K562 (cell line): ENCODE measurements at regions not wholly inside any gene's neighbourhood (a gene's known extent, or its start where the extent isn't known, plus 50 kb on each side); places are given as distances from the start of the nearest gene placed in this dataset.

Source experiments
- ATAC-seq: fragments of 200-7000 bp; cut with Tn5 transposase; 3 replicates; pipeline ENCODE4 v1.9.1; 2020; ENCODE audit warnings: moderate library complexity
- BruUV-seq: library from RNA; stranded (reverse); fragments of 400-500 nt; replicated peaks from 2 replicates; lab custom pipeline; 2021; lab: Mats Ljungman, UMichigan
- CTCF ChIA-PET: fragments of 300-600 bp; formaldehyde crosslinking; extraction: SDS; loops from one replicate; lab custom pipeline; 2021; ENCODE audit warnings: low intra/inter-chr PET ratio; lab: Yijun Ruan, JAX
- POLR2A ChIA-PET: fragments of 300-600, 350-650 bp; sonication (Branson Sonifier 250); formaldehyde crosslinking; extraction: SDS; loops from one replicate; lab custom pipeline; 2021; ENCODE audit warnings: antibody characterized with exemption, inconsistent platforms; lab: Yijun Ruan, JAX
- DNase-seq, 4 experiments: peaks; one replicate each; pipeline versions ENCODE4 v3.0.0 to v3.0.0-alpha.2; 2011 to 2018; ENCODE audit warnings: low spot score in 3 of 4, mixed read lengths in 3 of 4; ENCODE audit errors: extremely low read depth in 1 of 4
- FAIRE-seq: peaks from 2 replicates; lab custom pipeline; 2011; peaks lifted over from hg19 to GRCh38; lab: Jason Lieb, UNC
- H2AFZ ChIP-seq: 2 replicates; pipeline ENCODE4 v1.6.0; 2011; ENCODE audit warnings: low read depth, low read length, control low read depth, inconsistent platforms
- H3K27ac ChIP-seq: fragments of 200-600 bp; 3 replicates; pipeline ENCODE4 v1.8.0; 2011; ENCODE audit warnings: low read depth, mild to moderate bottlenecking, control low read depth, inconsistent platforms, low read length, moderate library complexity, mixed read lengths; ENCODE audit errors: extremely low read depth
- H3K27me3 ChIP-seq, 2 experiments: fragments of 300-600 bp in 1 of 2; 2 replicates in 1 of 2; 3 replicates in 1 of 2; pipeline versions ENCODE4 v1.6.0 to v1.8.0; 2011; ENCODE audit warnings: inconsistent platforms in 2 of 2, low read length in 2 of 2, mild to moderate bottlenecking in 1 of 2, mixed read lengths in 1 of 2, moderate library complexity in 1 of 2; ENCODE audit not compliant: control insufficient read depth in 2 of 2, insufficient read depth in 2 of 2
- H3K36me3 ChIP-seq: fragments of 300-600 bp; 3 replicates; pipeline ENCODE4 v1.8.0; 2011; ENCODE audit warnings: mild to moderate bottlenecking, low read length, inconsistent platforms; ENCODE audit not compliant: control insufficient read depth, insufficient read depth
- H3K4me1 ChIP-seq, 2 experiments: fragments of 200-600 bp in 1 of 2; replicated peaks in 1 of 2; 2 replicates in 1 of 2; 3 replicates in 1 of 2; pipeline versions ENCODE4 v1.5.1 to v1.8.0; 2011; ENCODE audit warnings: inconsistent platforms in 2 of 2, low read length in 2 of 2, mild to moderate bottlenecking in 1 of 2, mixed read lengths in 1 of 2, moderate library complexity in 1 of 2; ENCODE audit not compliant: control insufficient read depth in 2 of 2, insufficient read depth in 2 of 2
- H3K4me2 ChIP-seq: 2 replicates; pipeline ENCODE4 v1.6.1; 2011; ENCODE audit warnings: low read length, control low read depth, inconsistent platforms, mixed read lengths; ENCODE audit not compliant: insufficient read depth
- H3K4me3 ChIP-seq: fragments of 200-600 bp; sonication (generic), shearing (Covaris generic); 2 replicates; pipeline ENCODE4 v1.5.1; 2016; ENCODE audit warnings: control low read depth, inconsistent platforms
- H3K79me2 ChIP-seq: fragments of 200-600 bp; 3 replicates; pipeline ENCODE4 v1.8.0; 2011; ENCODE audit warnings: low read length, inconsistent platforms; ENCODE audit not compliant: control insufficient read depth, insufficient read depth
- H3K9ac ChIP-seq, 2 experiments: 2 replicates each; pipeline versions ENCODE4 v1.6.0 to v1.6.1; 2011; ENCODE audit warnings: low read depth in 2 of 2, low read length in 2 of 2, control low read depth in 1 of 2, inconsistent platforms in 1 of 2, mild to moderate bottlenecking in 1 of 2, mixed read lengths in 1 of 2; ENCODE audit not compliant: insufficient read depth in 1 of 2
- H3K9me1 ChIP-seq: one replicate; pipeline ENCODE4 v1.6.0; 2011; ENCODE audit warnings: inconsistent platforms, mild to moderate bottlenecking, low read length, moderate library complexity; ENCODE audit not compliant: control insufficient read depth, insufficient read depth
- H3K9me3 ChIP-seq: replicated peaks from 2 replicates; pipeline ENCODE4 v1.5.1; 2011; ENCODE audit warnings: low read depth, low read length, inconsistent platforms; ENCODE audit not compliant: control insufficient read depth, insufficient read depth
- H4K20me1 ChIP-seq: replicated peaks from 2 replicates; pipeline ENCODE4 v1.6.1; 2011; ENCODE audit warnings: low read length, inconsistent platforms, mixed read lengths; ENCODE audit not compliant: control insufficient read depth, insufficient read depth
- BACH1 ChIP-seq: fragments of 200-800 bp; sonication (Bioruptor generic); IDR thresholded peaks from 2 replicates; pipeline ENCODE4 v1.6.1; 2016; ENCODE audit warnings: missing genetic modification characterization, missing compliant biosample characterization
- COPS2 ChIP-seq: fragments of 450-650 bp; conservative IDR thresholded peaks from 2 replicates; pipeline ENCODE4 v1.6.1; 2016; ENCODE audit warnings: mild to moderate bottlenecking, moderate library complexity
- MTA2 ChIP-seq: fragments of 450-650 bp; IDR thresholded peaks from 2 replicates; pipeline ENCODE4 v1.6.1; 2016; ENCODE audit warnings: low read depth
- RBM25 ChIP-seq: fragments of 200-400 bp; formaldehyde crosslinking; IDR thresholded peaks from 2 replicates; pipeline ENCODE4 v1.6.1; 2018; ENCODE audit warnings: low read length, low read depth, moderate library complexity; ENCODE audit not compliant: severe bottlenecking
- TCF3 ChIP-seq: sonication (generic); formaldehyde crosslinking; IDR thresholded peaks from 2 replicates; pipeline ENCODE4 v1.4.0; 2020; ENCODE audit warnings: mild to moderate bottlenecking, missing genetic modification reagents
- ZNF175 ChIP-seq: fragments of 200-800 bp; sonication (Bioruptor generic); IDR thresholded peaks from 2 replicates; pipeline ENCODE4 v1.6.1; 2016; ENCODE audit warnings: low read depth, mild to moderate bottlenecking, missing genetic modification characterization, missing compliant biosample characterization
- WGBS: fragments of 100-300 bp; shearing (Covaris generic); methylation state at CpG from one replicate; pipeline ENCODE4 v1.1.6; 2016; ENCODE audit warnings: low coverage, mixed read lengths; ENCODE audit not compliant: insufficient coverage; ENCODE audit errors: missing lambda C conversion rate; 5-methylcytosine and 5-hydroxymethylcytosine counted together
- in situ Hi-C: fragments of 300-500 bp; cut with MboI; formaldehyde crosslinking; loops from 4 replicates; pipeline ENCODE4 v1.15.0; 2018; ENCODE audit warnings: inconsistent platforms, mixed read lengths
- intact Hi-C: fragments of 100-400 bp; cut with micrococcal nuclease; formaldehyde crosslinking; loops from 2 replicates; pipeline ENCODE4 v1.14.2; 2022
- TF ChIP-seq, protein P1 (sequence below): sonication (generic); formaldehyde crosslinking; IDR thresholded peaks from 2 replicates; pipeline ENCODE4 v1.4.0; 2020; ENCODE audit warnings: mild to moderate bottlenecking, missing genetic modification reagents
- TF ChIP-seq, protein P2 (sequence below): IDR thresholded peaks from 2 replicates; pipeline ENCODE4 v1.6.1; 2012; ENCODE audit warnings: low read depth, low read length, improper control_type of control experiment, borderline replicate concordance

DNA sequence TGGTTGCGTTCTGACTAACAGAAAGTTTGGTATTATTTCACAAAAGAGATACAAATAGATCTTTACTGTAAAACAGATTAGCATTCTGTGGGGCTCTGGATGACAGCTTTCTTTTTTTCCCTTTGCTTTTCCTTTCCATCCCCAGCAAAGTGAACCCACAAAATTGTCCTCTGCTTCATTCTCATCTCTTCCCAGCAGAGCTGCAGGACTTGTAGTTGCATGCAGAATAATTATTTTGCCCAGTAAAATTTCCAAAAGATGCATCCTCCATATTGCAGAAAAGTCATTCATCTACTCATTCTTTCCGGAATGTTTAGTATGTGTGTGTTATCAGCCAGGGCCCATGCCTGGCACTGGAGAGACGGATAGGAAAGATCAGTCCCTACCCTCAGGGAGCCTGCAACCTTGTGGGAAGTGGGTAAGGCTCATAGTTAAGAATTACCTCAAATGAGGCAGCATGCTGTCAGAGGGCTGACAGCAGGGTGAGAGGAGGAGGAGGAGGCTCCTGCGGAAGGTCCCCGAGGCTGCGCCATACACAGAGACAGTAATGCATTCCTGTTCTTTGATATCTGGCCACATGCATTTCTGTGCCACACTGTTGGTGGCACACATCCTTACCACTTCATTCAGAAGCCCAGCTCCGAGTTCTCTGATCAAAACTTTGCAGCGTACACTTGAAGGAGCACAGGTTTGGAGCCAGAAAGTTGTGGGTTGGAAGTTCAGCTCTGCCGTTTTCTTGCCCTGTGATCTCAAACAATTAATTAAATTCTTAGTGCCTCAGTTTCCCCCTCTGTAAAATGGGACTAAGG, 225.4 kb downstream of the MYCN start:
- TF ChIP-seq, protein P1, sequence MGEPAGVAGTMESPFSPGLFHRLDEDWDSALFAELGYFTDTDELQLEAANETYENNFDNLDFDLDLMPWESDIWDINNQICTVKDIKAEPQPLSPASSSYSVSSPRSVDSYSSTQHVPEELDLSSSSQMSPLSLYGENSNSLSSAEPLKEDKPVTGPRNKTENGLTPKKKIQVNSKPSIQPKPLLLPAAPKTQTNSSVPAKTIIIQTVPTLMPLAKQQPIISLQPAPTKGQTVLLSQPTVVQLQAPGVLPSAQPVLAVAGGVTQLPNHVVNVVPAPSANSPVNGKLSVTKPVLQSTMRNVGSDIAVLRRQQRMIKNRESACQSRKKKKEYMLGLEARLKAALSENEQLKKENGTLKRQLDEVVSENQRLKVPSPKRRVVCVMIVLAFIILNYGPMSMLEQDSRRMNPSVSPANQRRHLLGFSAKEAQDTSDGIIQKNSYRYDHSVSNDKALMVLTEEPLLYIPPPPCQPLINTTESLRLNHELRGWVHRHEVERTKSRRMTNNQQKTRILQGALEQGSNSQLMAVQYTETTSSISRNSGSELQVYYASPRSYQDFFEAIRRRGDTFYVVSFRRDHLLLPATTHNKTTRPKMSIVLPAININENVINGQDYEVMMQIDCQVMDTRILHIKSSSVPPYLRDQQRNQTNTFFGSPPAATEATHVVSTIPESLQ (CRISPR knock-in tag), result no peak
- peak; percentile 21 for TF ChIP-seq RBM25
- no peak for TF ChIP-seq ZNF175 (CRISPR knock-in tag)
- TF ChIP-seq, protein P2, sequence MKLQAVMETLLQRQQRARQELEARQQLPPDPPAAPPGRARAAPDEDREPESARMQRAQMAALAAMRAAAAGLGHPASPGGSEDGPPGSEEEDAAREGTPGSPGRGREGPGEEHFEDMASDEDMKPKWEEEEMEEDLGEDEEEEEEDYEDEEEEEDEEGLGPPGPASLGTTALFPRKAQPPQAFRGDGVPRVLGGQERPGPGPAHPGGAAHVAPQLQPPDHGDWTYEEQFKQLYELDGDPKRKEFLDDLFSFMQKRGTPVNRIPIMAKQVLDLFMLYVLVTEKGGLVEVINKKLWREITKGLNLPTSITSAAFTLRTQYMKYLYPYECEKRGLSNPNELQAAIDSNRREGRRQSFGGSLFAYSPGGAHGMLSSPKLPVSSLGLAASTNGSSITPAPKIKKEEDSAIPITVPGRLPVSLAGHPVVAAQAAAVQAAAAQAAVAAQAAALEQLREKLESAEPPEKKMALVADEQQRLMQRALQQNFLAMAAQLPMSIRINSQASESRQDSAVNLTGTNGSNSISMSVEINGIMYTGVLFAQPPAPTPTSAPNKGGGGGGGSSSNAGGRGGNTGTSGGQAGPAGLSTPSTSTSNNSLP, result no peak
- TF ChIP-seq COPS2, result no peak
- TF ChIP-seq MTA2, result no peak
- TF ChIP-seq TCF3 (CRISPR knock-in tag), result no peak
- no peak for TF ChIP-seq BACH1 (tag)
- Histone ChIP-seq H3K4me2 (no peak overlapping the region), H2AFZ (no peak overlapping the region), H3K4me3 (no peak overlapping the region), H3K9me1 (no peaks in the 10 kb centered on the region), H3K36me3 (no peaks in the 10 kb centered on the region), H3K9me3 (no peaks in the 10 kb centered on the region), H3K27me3 (peaks cover 7 to 33% of the 10 kb centered on the region in 2 experiments; a peak in 4 of 5 replicates), H3K4me1 (no peaks in the 10 kb centered on the region; a peak in 1 of 5 replicates), H4K20me1 (no peaks in the 10 kb centered on the region), H3K79me2 (no peaks in the 10 kb centered on the region), H3K9ac (no peak overlapping the region), H3K27ac (no peak overlapping the region)
- DNase-seq (no peak), FAIRE-seq (no peak), ATAC-seq (no peak)
- CTCF ChIA-PET, result no interaction called here
- BruUV-seq, result no TSS peak
- POLR2A ChIA-PET, result no interaction called here
- intact Hi-C loops, result no loop called here
- 0% methylated on average over 9 of the region's 9 CpGs for WGBS
- in situ Hi-C loops, result no loop called here
